Prostate gland (tissue), 2 donors: ENCODE measurements at regions not wholly inside any gene's neighbourhood (a gene's known extent, or its start where the extent isn't known, plus 50 kb on each side); places are given as distances from the start of the nearest gene placed in this dataset.

Experiments used
- DNase-seq: peaks from one replicate; pipeline ENCODE4 v3.0.0-alpha.2; 2019; ENCODE audit warnings: low spot score
- H3K27ac ChIP-seq, 2 donors: fragments of 200-600 bp; sonication (generic); 2 replicates each; pipeline ENCODE4 v1.5.1; 2017 to 2019
- H3K27me3 ChIP-seq: fragments of 200-600 bp; sonication (generic); replicated peaks from 2 replicates; pipeline ENCODE4 v1.5.1; 2019; ENCODE audit not compliant: insufficient read depth
- H3K36me3 ChIP-seq, 2 donors: fragments of 200-600 bp; sonication (generic); 1 replicate in 1 of 2; 2 replicates in 1 of 2; pipeline versions ENCODE4 v1.5.1 to v1.8.1; 2017 to 2019
- H3K4me1 ChIP-seq: fragments of 200-600 bp; sonication (generic); replicated peaks from 2 replicates; pipeline ENCODE4 v1.5.1; 2019
- H3K4me3 ChIP-seq, 2 donors: fragments of 200-600 bp; sonication (generic); 2 replicates each; pipeline ENCODE4 v1.5.1; 2017 to 2019
- H3K9me3 ChIP-seq: fragments of 200-600 bp; sonication (generic); 2 replicates; pipeline ENCODE4 v1.5.1; 2017
- POLR2A ChIP-seq: fragments of 450-650 bp; IDR thresholded peaks from one replicate; pipeline ENCODE4 v1.6.1; 2016; ENCODE audit warnings: antibody characterized with exemption, mild to moderate bottlenecking
- POLR2AphosphoS5 ChIP-seq: sonication (generic); formaldehyde crosslinking; IDR thresholded peaks from one replicate; pipeline ENCODE4 v1.6.1; 2017; ENCODE audit warnings: antibody characterized with exemption
- WGBS: methylation state at CpG from one replicate; pipeline ENCODE4 v1.1.5; 2018; 5-methylcytosine and 5-hydroxymethylcytosine counted together
- intact Hi-C: fragments of 100-400 bp; cut with DNase I; formaldehyde crosslinking; loops from one replicate; pipeline ENCODE4 v1.14.2; 2022
- TF ChIP-seq, protein P1 (sequence below), 4 experiments: fragments of 200-600 bp in 2 of 4; fragments of 450-650 bp in 2 of 4; sonication (generic) in 2 of 4; IDR thresholded peaks; 1 replicate in 3 of 4; 2 replicates in 1 of 4; pipeline ENCODE4 v1.5.1; 2016 to 2019; ENCODE audit warnings: antibody characterized with exemption in 4 of 4, mild to moderate bottlenecking in 2 of 4, moderate library complexity in 2 of 4

DNA sequence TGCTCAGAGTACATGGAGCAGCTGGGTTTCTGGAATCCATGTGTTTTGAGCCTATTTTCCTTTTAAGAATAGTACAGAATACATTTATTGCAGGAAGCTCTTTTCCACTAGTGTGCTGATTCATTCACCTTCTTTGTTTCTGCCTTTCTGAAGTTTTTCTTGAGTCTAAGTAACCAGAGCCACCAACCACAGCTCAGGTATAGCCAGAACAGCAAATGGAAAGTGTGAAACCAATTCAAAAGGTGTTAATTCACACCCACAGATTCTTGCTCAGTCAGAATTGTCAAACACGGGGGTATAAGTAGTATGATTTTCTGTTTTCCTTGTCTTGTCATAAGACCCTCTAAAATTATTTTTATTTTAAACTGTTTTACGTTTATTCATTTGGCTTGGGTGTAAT, 75.9 kb upstream of the DYNAP start:
- WGBS = 41% methylated on average over 2 of the region's 2 CpGs
- Histone ChIP-seq H3K4me3 (no peak overlapping the region), H3K36me3 (no peaks in the 10 kb centered on the region), H3K27me3 (no peaks in the 10 kb centered on the region), H3K9me3 (no peaks in the 10 kb centered on the region), H3K4me1 (no peaks in the 10 kb centered on the region), H3K27ac (no peak overlapping the region)
- intact Hi-C loops = no loop called here
- TF ChIP-seq, protein P1, sequence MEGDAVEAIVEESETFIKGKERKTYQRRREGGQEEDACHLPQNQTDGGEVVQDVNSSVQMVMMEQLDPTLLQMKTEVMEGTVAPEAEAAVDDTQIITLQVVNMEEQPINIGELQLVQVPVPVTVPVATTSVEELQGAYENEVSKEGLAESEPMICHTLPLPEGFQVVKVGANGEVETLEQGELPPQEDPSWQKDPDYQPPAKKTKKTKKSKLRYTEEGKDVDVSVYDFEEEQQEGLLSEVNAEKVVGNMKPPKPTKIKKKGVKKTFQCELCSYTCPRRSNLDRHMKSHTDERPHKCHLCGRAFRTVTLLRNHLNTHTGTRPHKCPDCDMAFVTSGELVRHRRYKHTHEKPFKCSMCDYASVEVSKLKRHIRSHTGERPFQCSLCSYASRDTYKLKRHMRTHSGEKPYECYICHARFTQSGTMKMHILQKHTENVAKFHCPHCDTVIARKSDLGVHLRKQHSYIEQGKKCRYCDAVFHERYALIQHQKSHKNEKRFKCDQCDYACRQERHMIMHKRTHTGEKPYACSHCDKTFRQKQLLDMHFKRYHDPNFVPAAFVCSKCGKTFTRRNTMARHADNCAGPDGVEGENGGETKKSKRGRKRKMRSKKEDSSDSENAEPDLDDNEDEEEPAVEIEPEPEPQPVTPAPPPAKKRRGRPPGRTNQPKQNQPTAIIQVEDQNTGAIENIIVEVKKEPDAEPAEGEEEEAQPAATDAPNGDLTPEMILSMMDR (IDR thresholded peaks at IDR 0.05) = no peak
- TF ChIP-seq POLR2A = no peak
- TF ChIP-seq POLR2AphosphoS5 = no peak
- DNase-seq = no peak

DNA sequence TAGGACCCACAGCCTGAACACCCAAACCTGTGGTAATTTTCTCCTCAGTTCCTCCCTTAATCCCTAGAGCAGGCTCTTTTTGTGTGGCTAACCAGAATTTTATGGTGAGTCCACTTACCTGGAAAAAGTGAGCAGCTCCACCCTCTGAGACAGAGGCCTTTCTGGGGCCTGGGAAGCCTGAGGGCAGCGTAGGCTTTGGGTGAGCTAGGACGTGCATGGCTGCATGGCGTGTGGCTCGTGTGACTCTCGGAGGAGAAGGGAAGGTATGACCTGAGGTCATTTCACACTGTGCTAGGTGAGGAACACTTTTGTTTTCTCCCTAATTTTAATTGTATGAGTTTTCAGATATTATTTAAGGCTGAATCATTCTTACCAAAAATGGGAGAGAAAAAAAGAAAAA, 73.5 kb upstream of the DYNAP start:
- H3K4me1 ChIP-seq = no peaks in the 10 kb centered on the region
- H3K36me3 ChIP-seq = no peaks in the 10 kb centered on the region
- DNase-seq = no peak
- WGBS = 97% methylated on average over 5 of the region's 5 CpGs
- no peaks in the 10 kb centered on the region for H3K27me3 ChIP-seq
- TF ChIP-seq POLR2AphosphoS5 (no peak), POLR2A (no peak)
- TF ChIP-seq, protein P1 (IDR thresholded peaks at IDR 0.05) = no peak
- intact Hi-C loops = no loop called here
- H3K9me3 ChIP-seq = no peaks in the 10 kb centered on the region
- no peak overlapping the region for H3K27ac ChIP-seq
- H3K4me3 ChIP-seq = no peak overlapping the region

DNA sequence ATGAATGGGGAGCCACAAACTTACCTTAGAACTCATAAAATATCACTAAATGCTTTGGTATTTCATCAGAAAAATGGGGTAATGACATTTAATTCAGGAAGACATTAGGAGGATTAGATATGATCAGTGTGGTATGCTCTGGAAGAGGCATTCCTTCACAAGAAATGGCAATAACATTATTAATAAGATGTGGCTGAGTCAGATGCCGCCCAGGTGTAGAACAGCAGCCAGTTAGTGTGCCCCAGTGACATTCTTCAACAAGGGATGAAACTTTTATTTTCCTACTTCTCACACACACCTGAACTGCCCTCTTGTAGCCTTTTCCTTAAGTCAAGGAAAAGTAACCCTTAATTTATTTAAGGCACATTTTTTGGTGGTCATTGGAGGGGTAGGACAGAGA, 69.2 kb upstream of the DYNAP start:
- intact Hi-C loops = no loop called here
- TF ChIP-seq, protein P1 (IDR thresholded peaks at IDR 0.05) = no peak
- TF ChIP-seq POLR2AphosphoS5 = no peak
- TF ChIP-seq POLR2A = no peak
- H3K27ac ChIP-seq = no peak overlapping the region
- no peak for DNase-seq
- H3K27me3 ChIP-seq = no peaks in the 10 kb centered on the region
- H3K4me1 ChIP-seq = no peaks in the 10 kb centered on the region
- no peaks in the 10 kb centered on the region for H3K9me3 ChIP-seq
- H3K36me3 ChIP-seq = no peaks in the 10 kb centered on the region
- H3K4me3 ChIP-seq = no peak overlapping the region
- WGBS = 73% methylated on average over 1 of the region's 1 CpG

DNA sequence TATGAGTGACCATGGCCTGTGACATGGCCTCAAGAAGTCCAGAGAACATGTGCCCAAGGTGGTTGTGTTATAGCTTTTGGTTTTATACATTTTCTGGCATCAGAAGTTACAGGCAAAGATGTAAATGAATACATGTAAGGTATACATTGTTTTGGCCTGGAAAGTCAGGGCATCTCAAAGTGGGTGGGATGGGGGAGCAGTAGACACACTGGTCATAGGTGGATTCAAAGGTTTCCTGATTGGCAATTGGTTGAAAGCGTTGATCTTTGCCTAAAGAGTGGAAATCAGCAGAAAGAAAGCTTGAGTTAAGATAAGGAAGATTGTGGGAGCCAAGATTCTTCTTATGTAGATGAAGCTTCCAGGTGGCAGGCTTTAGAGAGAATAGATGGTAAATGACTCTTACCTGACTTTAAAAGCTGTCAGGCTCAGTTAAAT, 62.1 kb upstream of the DYNAP start:
- Histone ChIP-seq H3K27me3 (no peaks in the 10 kb centered on the region), H3K9me3 (no peaks in the 10 kb centered on the region), H3K4me3 (no peak overlapping the region), H3K27ac (no peak overlapping the region), H3K36me3 (no peaks in the 10 kb centered on the region), H3K4me1 (no peaks in the 10 kb centered on the region)
- no peak for DNase-seq
- TF ChIP-seq, protein P1 (IDR thresholded peaks at IDR 0.05) = no peak
- no peak for TF ChIP-seq POLR2AphosphoS5
- TF ChIP-seq POLR2A = no peak
- intact Hi-C loops = no loop called here
- 41% methylated on average over 1 of the region's 1 CpG for WGBS

DNA sequence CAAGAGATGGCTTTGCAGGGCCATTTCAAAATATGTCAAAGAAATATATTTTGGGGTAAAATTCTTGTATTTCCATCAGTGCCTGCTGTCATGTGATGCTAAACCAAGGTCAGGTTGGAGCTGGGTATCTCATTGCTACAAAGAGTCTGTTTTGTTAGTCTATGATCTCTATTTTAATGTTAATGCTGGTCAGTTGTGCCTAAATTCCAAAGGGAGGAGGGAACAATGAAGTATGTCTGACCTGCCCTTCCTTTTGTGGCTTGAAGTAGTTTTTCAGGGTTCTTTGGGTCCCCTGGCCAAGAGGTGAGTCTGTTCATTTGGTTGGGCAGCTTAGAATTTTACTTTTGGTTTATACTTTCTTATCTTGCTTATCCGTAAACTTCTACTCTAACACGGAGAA, 61.6 kb upstream of the DYNAP start:
- no peak overlapping the region for H3K27ac ChIP-seq
- no peaks in the 10 kb centered on the region for H3K27me3 ChIP-seq
- no peak overlapping the region for H3K4me3 ChIP-seq
- DNase-seq = no peak
- TF ChIP-seq POLR2AphosphoS5 (no peak), POLR2A (no peak)
- TF ChIP-seq, protein P1 (IDR thresholded peaks at IDR 0.05) = no peak
- no peaks in the 10 kb centered on the region for H3K4me1 ChIP-seq
- no peaks in the 10 kb centered on the region for H3K36me3 ChIP-seq
- intact Hi-C loops = no loop called here
- 53% methylated on average over 2 of the region's 2 CpGs for WGBS
- H3K9me3 ChIP-seq = no peaks in the 10 kb centered on the region
